ENCODE measurements at regions not wholly inside any gene's neighbourhood (a gene's known extent, or its start where the extent isn't known, plus 50 kb on each side); places are given as distances from the start of the nearest gene placed in this dataset.

- Histone ChIP-seq H3K27ac (no peak overlapping the region), H3K27me3 (no peaks in the 10 kb centered on the region), H3K4me3 (no peak overlapping the region), H3K36me3 (no peaks in the 10 kb centered on the region), H3K9me3 (no peaks in the 10 kb centered on the region), H3K4me1 (no peaks in the 10 kb centered on the region), H3K9ac (ENCODE audit: low read depth in 2 of 2, low read length in 2 of 2) (no peak overlapping the region)
- intact Hi-C loops (cut with DNase I) = no loop called here
- no peak for TF ChIP-seq CTCF (IDR thresholded peaks at IDR 0.05)
- no peak for DNase-seq
Observed at GRCh38 chr19:31759359-31759758, 410.1 kb upstream of the TSHZ3 start.

- H3K36me3 ChIP-seq = no peaks in the 10 kb centered on the region
- H3K4me1 ChIP-seq = no peaks in the 10 kb centered on the region
- no peak for TF ChIP-seq CTCF (IDR thresholded peaks at IDR 0.05)
- no peak overlapping the region for H3K27ac ChIP-seq
- no peak overlapping the region for H3K9ac ChIP-seq (ENCODE audit: low read depth in 2 of 2, low read length in 2 of 2)
- no peak overlapping the region for H3K4me3 ChIP-seq
- H3K9me3 ChIP-seq = no peaks in the 10 kb centered on the region
- H3K27me3 ChIP-seq = no peaks in the 10 kb centered on the region
- intact Hi-C loops (cut with DNase I) = no loop called here
- DNase-seq = no peak
Observed at GRCh38 chr19:31761281-31761913, 412.2 kb upstream of the TSHZ3 start.

GRCh38 chr19:31770223-31770622 lies 421.0 kb upstream of the TSHZ3 start:
- no peak for TF ChIP-seq CTCF (IDR thresholded peaks at IDR 0.05)
- Histone ChIP-seq H3K4me1 (no peaks in the 10 kb centered on the region), H3K9me3 (no peaks in the 10 kb centered on the region), H3K9ac (ENCODE audit: low read depth in 2 of 2, low read length in 2 of 2) (no peak overlapping the region), H3K36me3 (no peaks in the 10 kb centered on the region), H3K27ac (no peak overlapping the region), H3K4me3 (no peak overlapping the region), H3K27me3 (no peaks in the 10 kb centered on the region)
- DNase-seq = no peak
- intact Hi-C loops (cut with DNase I) = no loop called here

- no peaks in the 10 kb centered on the region for H3K27me3 ChIP-seq
- H3K4me3 ChIP-seq = no peak overlapping the region
- intact Hi-C loops (cut with DNase I) = no loop called here
- H3K36me3 ChIP-seq = no peaks in the 10 kb centered on the region
- DNase-seq = no peak
- H3K4me1 ChIP-seq = no peaks in the 10 kb centered on the region
- H3K27ac ChIP-seq = no peak overlapping the region
- H3K9ac ChIP-seq (ENCODE audit: low read depth in 2 of 2, low read length in 2 of 2) = no peak overlapping the region
- no peaks in the 10 kb centered on the region for H3K9me3 ChIP-seq
- TF ChIP-seq CTCF (IDR thresholded peaks at IDR 0.05) = no peak
Observed at GRCh38 chr19:31772915-31773314, 423.7 kb upstream of the TSHZ3 start.

- H3K27me3 ChIP-seq = no peaks in the 10 kb centered on the region
- no peak overlapping the region for H3K27ac ChIP-seq
- no peaks in the 10 kb centered on the region for H3K9me3 ChIP-seq
- H3K36me3 ChIP-seq = no peaks in the 10 kb centered on the region
- no peak for TF ChIP-seq CTCF (IDR thresholded peaks at IDR 0.05)
- intact Hi-C loops (cut with DNase I) = no loop called here
- H3K4me3 ChIP-seq = no peak overlapping the region
- H3K9ac ChIP-seq (ENCODE audit: low read depth in 2 of 2, low read length in 2 of 2) = no peak overlapping the region
- DNase-seq = no peak
- H3K4me1 ChIP-seq = no peaks in the 10 kb centered on the region
Observed at GRCh38 chr19:31781542-31781941, 432.3 kb upstream of the TSHZ3 start.
